Stimulated activated CD4-positive, alpha-beta T cell treated with anti-CD3 and anti-CD28 coated beads, Interleukin-1b, Interleukin-23, amount 100 ng/mL, for 4 hours (primary cell): ENCODE measurements at regions not wholly inside any gene's neighbourhood (a gene's known extent, or its start where the extent isn't known, plus 50 kb on each side); places are given as distances from the start of the nearest gene placed in this dataset.

ENCODE experiments used
- DNase-seq, 2 donors: peaks; one replicate each; pipeline ENCODE4 v3.0.0-alpha.2; 2020; ENCODE audit warnings: low read depth in 2 of 2

GRCh38 chr2:43055086-43055912 is 171.1 kb downstream of the ZFP36L2 start:
- no peak for DNase-seq

- no peak for DNase-seq
Observed at GRCh38 chr2:43054367-43054766, 172.0 kb downstream of the ZFP36L2 start.

- no peak for DNase-seq
Observed at GRCh38 chr2:43052944-43053306, 173.5 kb downstream of the ZFP36L2 start.

- DNase-seq, result no peak
Observed at GRCh38 chr2:43052204-43052943, 174.0 kb downstream of the ZFP36L2 start.

GRCh38 chr2:43051338-43051737 is 175.1 kb downstream of the ZFP36L2 start:
- peak in 1 of 2 donors; percentile 6 for DNase-seq

GRCh38 chr2:43050866-43051265 is 175.5 kb downstream of the ZFP36L2 start:
- DNase-seq, result no peak

GRCh38 chr2:43049836-43050801 is 176.3 kb downstream of the ZFP36L2 start:
- no peak for DNase-seq

GRCh38 chr2:43047187-43047780 is 179.1 kb downstream of the ZFP36L2 start:
- DNase-seq, result no peak

- DNase-seq, result no peak
Observed at GRCh38 chr2:43045866-43046265, 180.5 kb downstream of the ZFP36L2 start.

- no peak for DNase-seq
Observed at GRCh38 chr2:43044093-43044681, 182.2 kb downstream of the ZFP36L2 start.

GRCh38 chr2:43043553-43043870 is 182.9 kb downstream of the ZFP36L2 start:
- DNase-seq, result no peak

- no peak for DNase-seq
Observed at GRCh38 chr2:43041661-43042360, 184.6 kb downstream of the ZFP36L2 start.

GRCh38 chr2:43041173-43041591 is 185.2 kb downstream of the ZFP36L2 start:
- no peak for DNase-seq

GRCh38 chr2:43040084-43040854 is 186.1 kb downstream of the ZFP36L2 start:
- DNase-seq, result no peak

GRCh38 chr2:43039376-43040080 is 186.9 kb downstream of the ZFP36L2 start:
- DNase-seq, result no peak

- no peak for DNase-seq
Observed at GRCh38 chr2:43038696-43039094, 187.7 kb downstream of the ZFP36L2 start.

GRCh38 chr2:43038034-43038695 is 188.2 kb downstream of the ZFP36L2 start:
- DNase-seq, result no peak

- DNase-seq, result no peak
Observed at GRCh38 chr2:43035922-43036321, 190.5 kb downstream of the ZFP36L2 start.

- no peak for DNase-seq
Observed at GRCh38 chr2:43034921-43035320, 191.5 kb downstream of the ZFP36L2 start.
